Middle frontal gyrus (tissue), 1 donor: ENCODE measurements at regions not wholly inside any gene's neighbourhood (a gene's known extent, or its start where the extent isn't known, plus 50 kb on each side); places are given as distances from the start of the nearest gene placed in this dataset.
"Not testable (repeated sequence)": the region's sequence is repeated elsewhere in the genome, so short reads cannot be mapped to it uniquely, and the experiment has no call there.

ENCODE experiments used
- DNase-seq: peaks from one replicate; pipeline ENCODE4 v3.0.0-alpha.2; 2015; ENCODE audit warnings: low spot score; ENCODE audit errors: extremely low spot score

- DNase-seq, result no peak
Observed at GRCh38 chr17:63019138-63019873, 53.3 kb downstream of the TANC2 start.

GRCh38 chr17:63022567-63022966 lies 56.5 kb downstream of the TANC2 start:
- DNase-seq, result no peak

GRCh38 chr17:63023049-63023448 lies 57.0 kb downstream of the TANC2 start:
- no peak for DNase-seq

GRCh38 chr17:63024201-63024600 lies 58.2 kb downstream of the TANC2 start:
- no peak for DNase-seq

- no peak for DNase-seq
Observed at GRCh38 chr17:63024716-63025115, 58.7 kb downstream of the TANC2 start.

- not testable (repeated sequence) for DNase-seq
Observed at GRCh38 chr17:63025637-63026036, 59.6 kb downstream of the TANC2 start.

- no peak for DNase-seq
Observed at GRCh38 chr17:63029541-63029940, 63.5 kb downstream of the TANC2 start.

GRCh38 chr17:63032142-63032541 lies 66.1 kb downstream of the TANC2 start:
- no peak for DNase-seq

- no peak for DNase-seq
Observed at GRCh38 chr17:63033142-63033541, 67.1 kb downstream of the TANC2 start.

GRCh38 chr17:63035271-63035670 lies 69.2 kb downstream of the TANC2 start:
- DNase-seq, result no peak

GRCh38 chr17:63035695-63036094 lies 69.7 kb downstream of the TANC2 start:
- DNase-seq, result no peak

GRCh38 chr17:63039342-63039741 lies 73.3 kb downstream of the TANC2 start:
- DNase-seq, result no peak

GRCh38 chr17:63039899-63040602 lies 74.0 kb downstream of the TANC2 start:
- no peak for DNase-seq

- DNase-seq, result no peak
Observed at GRCh38 chr17:63040816-63041215, 74.8 kb downstream of the TANC2 start.

- DNase-seq, result no peak
Observed at GRCh38 chr17:63041251-63041650, 75.2 kb downstream of the TANC2 start.

- no peak for DNase-seq
Observed at GRCh38 chr17:63041722-63042121, 75.7 kb downstream of the TANC2 start.

- DNase-seq, result no peak
Observed at GRCh38 chr17:63042256-63042812, 76.3 kb downstream of the TANC2 start.

GRCh38 chr17:63057560-63057959 lies 91.5 kb downstream of the TANC2 start:
- DNase-seq, result not testable (repeated sequence)

GRCh38 chr17:63066158-63066813 lies 100.3 kb downstream of the TANC2 start:
- no peak for DNase-seq

- no peak for DNase-seq
Observed at GRCh38 chr17:63069245-63069644, 103.2 kb downstream of the TANC2 start.

- no peak for DNase-seq
Observed at GRCh38 chr17:63070031-63070430, 104.0 kb downstream of the TANC2 start.

- DNase-seq, result no peak
Observed at GRCh38 chr17:63071797-63072196, 105.8 kb downstream of the TANC2 start.
